Cardiac fibroblast (primary cell): ENCODE measurements at regions not wholly inside any gene's neighbourhood (a gene's known extent, or its start where the extent isn't known, plus 50 kb on each side); places are given as distances from the start of the nearest gene placed in this dataset.
A peak's percentile ranks its signal among the peaks of the same experiment; 100 is the strongest.

Experiments
- DNase-seq, 2 donors: peaks; one replicate each; pipeline versions ENCODE4 v3.0.0 to v3.0.0-alpha.2; 2010; ENCODE audit warnings: low read depth in 2 of 2
- H3K4me3 ChIP-seq, 2 donors: replicated peaks in 1 of 2; 1 replicate in 1 of 2; 2 replicates in 1 of 2; pipeline ENCODE4 v1.5.1; 2011; ENCODE audit warnings: low read depth in 2 of 2, low read length in 2 of 2, mild to moderate bottlenecking in 2 of 2, moderate library complexity in 1 of 2
- CTCF ChIP-seq: IDR thresholded peaks from one replicate; pipeline ENCODE4 v1.5.1; 2011; ENCODE audit warnings: low read depth, mild to moderate bottlenecking, low read length, inconsistent platforms

- peak in 1 of 2 donors; percentile 0 for DNase-seq
- TF ChIP-seq CTCF, result no peak
- no peak overlapping the region for H3K4me3 ChIP-seq
These were observed 89.1 kb upstream of the TRIM48 start for GRCh38 chr11:55172734-55173415.
